ENCODE measurements at regions not wholly inside any gene's neighbourhood (a gene's known extent, or its start where the extent isn't known, plus 50 kb on each side); places are given as distances from the start of the nearest gene placed in this dataset.

- TF ChIP-seq CTCF (IDR thresholded peaks at IDR 0.05 in 4 of 5, conservative IDR thresholded peaks at IDR 0.05 in 1 of 5) = no peak
- no peak for TF ChIP-seq POLR2A (IDR thresholded peaks at IDR 0.05)
Measured at GRCh38 chr2:129816813-129817574, 162.5 kb upstream of the RAB6C start.
